ENCODE measurements at regions not wholly inside any gene's neighbourhood (a gene's known extent, or its start where the extent isn't known, plus 50 kb on each side); places are given as distances from the start of the nearest gene placed in this dataset.

GRCh38 chr10:2837674-2838073 lies 229.7 kb upstream of the PFKP start:
- TF ChIP-seq CTCF (conservative IDR thresholded peaks at IDR 0.05; ENCODE audit: low read depth, low read length) = no peak
- H3K4me3 ChIP-seq (ENCODE audit: low read depth, low read length) = no peak overlapping the region
- no peak for DNase-seq (ENCODE audit: low read depth)

GRCh38 chr10:2836921-2837662 lies 230.3 kb upstream of the PFKP start:
- no peak for TF ChIP-seq CTCF (conservative IDR thresholded peaks at IDR 0.05; ENCODE audit: low read depth, low read length)
- DNase-seq (ENCODE audit: low read depth) = no peak
- H3K4me3 ChIP-seq (ENCODE audit: low read depth, low read length) = no peak overlapping the region

- no peak overlapping the region for H3K4me3 ChIP-seq (ENCODE audit: low read depth, low read length)
- no peak for DNase-seq (ENCODE audit: low read depth)
- no peak for TF ChIP-seq CTCF (conservative IDR thresholded peaks at IDR 0.05; ENCODE audit: low read depth, low read length)
Observed at GRCh38 chr10:2834214-2834613, 233.1 kb upstream of the PFKP start.

- no peak for TF ChIP-seq CTCF (conservative IDR thresholded peaks at IDR 0.05; ENCODE audit: low read depth, low read length)
- no peak for DNase-seq (ENCODE audit: low read depth)
- H3K4me3 ChIP-seq (ENCODE audit: low read depth, low read length) = no peak overlapping the region
Observed at GRCh38 chr10:2831509-2831908, 235.8 kb upstream of the PFKP start.

- no peak for DNase-seq (ENCODE audit: low read depth)
- no peak overlapping the region for H3K4me3 ChIP-seq (ENCODE audit: low read depth, low read length)
- TF ChIP-seq CTCF (conservative IDR thresholded peaks at IDR 0.05; ENCODE audit: low read depth, low read length) = no peak
Observed at GRCh38 chr10:2828741-2829140, 238.6 kb upstream of the PFKP start.

- no peak for DNase-seq (ENCODE audit: low read depth)
- no peak overlapping the region for H3K4me3 ChIP-seq (ENCODE audit: low read depth, low read length)
- no peak for TF ChIP-seq CTCF (conservative IDR thresholded peaks at IDR 0.05; ENCODE audit: low read depth, low read length)
Observed at GRCh38 chr10:2826675-2827074, 240.7 kb upstream of the PFKP start.

GRCh38 chr10:2825841-2826240 lies 241.5 kb upstream of the PFKP start:
- H3K4me3 ChIP-seq (ENCODE audit: low read depth, low read length) = no peak overlapping the region
- TF ChIP-seq CTCF (conservative IDR thresholded peaks at IDR 0.05; ENCODE audit: low read depth, low read length) = no peak
- no peak for DNase-seq (ENCODE audit: low read depth)
